GM12892 (cell line): ENCODE measurements at regions not wholly inside any gene's neighbourhood (a gene's known extent, or its start where the extent isn't known, plus 50 kb on each side); places are given as distances from the start of the nearest gene placed in this dataset.

Source experiments
- POLR2A ChIP-seq: IDR thresholded peaks from 2 replicates; pipeline ENCODE4 v1.6.1; 2011; ENCODE audit warnings: low read depth, low read length, control low read depth
- POLR2AphosphoS5 ChIP-seq: IDR thresholded peaks from 2 replicates; pipeline ENCODE4 v1.6.1; 2011; ENCODE audit warnings: low read depth, low read length, control low read depth

GRCh38 chr11:122598971-122599370 lies 56.6 kb upstream of the UBASH3B start:
- TF ChIP-seq POLR2A (no peak), POLR2AphosphoS5 (no peak)
